Muscle of leg (tissue), 3 donors: ENCODE measurements at regions not wholly inside any gene's neighbourhood (a gene's known extent, or its start where the extent isn't known, plus 50 kb on each side); places are given as distances from the start of the nearest gene placed in this dataset.
"Not testable (repeated sequence)": the region's sequence is repeated elsewhere in the genome, so short reads cannot be mapped to it uniquely, and the experiment has no call there.

Experiments used
- DNase-seq: peaks from one replicate; pipeline ENCODE4 v3.0.0; 2013
- H3K27ac ChIP-seq: one replicate; pipeline ENCODE4 v1.5.1; 2013; ENCODE audit warnings: mild to moderate bottlenecking, low read length, control low read depth
- H3K27me3 ChIP-seq: one replicate; pipeline ENCODE4 v1.6.1; 2013; ENCODE audit warnings: low read length; ENCODE audit not compliant: control insufficient read depth, insufficient read depth
- H3K36me3 ChIP-seq: one replicate; pipeline ENCODE4 v1.6.1; 2013; ENCODE audit warnings: low read length; ENCODE audit not compliant: control insufficient read depth, insufficient read depth
- H3K4me1 ChIP-seq: one replicate; pipeline ENCODE4 v1.6.1; 2013; ENCODE audit warnings: low read length; ENCODE audit not compliant: control insufficient read depth, insufficient read depth
- H3K4me3 ChIP-seq: one replicate; pipeline ENCODE4 v1.5.1; 2013; ENCODE audit warnings: low read length, control low read depth
- H3K9me3 ChIP-seq: replicated peaks from 2 replicates; pipeline ENCODE4 v1.6.1; 2013; ENCODE audit warnings: low read depth, low read length; ENCODE audit not compliant: control insufficient read depth
- WGBS: methylation state at CpG from one replicate; pipeline ENCODE4 v1.1.5; 2013; ENCODE audit warnings: missing lambda C conversion rate; ENCODE audit not compliant: insufficient coverage; 5-methylcytosine and 5-hydroxymethylcytosine counted together

DNA sequence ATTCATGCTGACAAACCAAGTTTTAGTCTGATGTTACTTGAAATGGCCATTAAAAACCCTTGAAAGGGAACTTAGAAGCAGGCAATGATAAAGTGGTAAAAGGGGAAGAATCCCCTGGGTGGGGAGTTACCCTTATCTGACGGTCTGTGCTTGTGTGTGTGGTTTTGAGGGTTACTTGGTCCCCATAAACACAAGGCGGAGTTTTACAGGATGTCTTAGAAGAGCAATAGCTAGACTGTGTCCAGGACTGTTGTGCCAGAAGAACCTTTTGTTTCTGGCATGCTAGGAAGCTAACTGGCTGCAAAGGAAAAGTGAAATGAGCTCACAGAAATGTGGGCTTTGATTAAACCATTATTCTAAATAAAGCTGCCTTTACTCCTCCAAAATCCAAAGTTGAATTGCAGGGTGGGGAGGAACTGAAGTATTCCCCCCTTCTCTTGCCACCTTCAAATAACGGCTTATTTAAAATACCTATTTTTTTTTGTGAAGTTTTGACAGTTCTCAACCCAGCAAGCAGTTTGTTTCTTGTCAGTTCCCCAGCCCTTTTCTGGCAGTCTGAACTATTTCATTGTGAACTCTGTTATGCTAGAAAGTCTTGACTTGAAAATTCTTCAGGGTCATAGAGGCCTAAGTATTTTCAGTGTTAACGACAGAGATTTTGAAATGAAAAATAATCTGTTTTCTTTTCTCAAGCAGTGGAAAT lies 443.5 kb downstream of the OTOL1 start:
- no peaks in the 10 kb centered on the region for H3K4me1 ChIP-seq
- no peak overlapping the region for H3K4me3 ChIP-seq
- no peaks in the 10 kb centered on the region for H3K9me3 ChIP-seq
- DNase-seq: peak; percentile 92
- H3K27me3 ChIP-seq: no peaks in the 10 kb centered on the region
- WGBS: 31% methylated on average over 2 of the region's 4 CpGs
- H3K27ac ChIP-seq: peak overlapping the region; percentile 79
- no peaks in the 10 kb centered on the region for H3K36me3 ChIP-seq

DNA sequence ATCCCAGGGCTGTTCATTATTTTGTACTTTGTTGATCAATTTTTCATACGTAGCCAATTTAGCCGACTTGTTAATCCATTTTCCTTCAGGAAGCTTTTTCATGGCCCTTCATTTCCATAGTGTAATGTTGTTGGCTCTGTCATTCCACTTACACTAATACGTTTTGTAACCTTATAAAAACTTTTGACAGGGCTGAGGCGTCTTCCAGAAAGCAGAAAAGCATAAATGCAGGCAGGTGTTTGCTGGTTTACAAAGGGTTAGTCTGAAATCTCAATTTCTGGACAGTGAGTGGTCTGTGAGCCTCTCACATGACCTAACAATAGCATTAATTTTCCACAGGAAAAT lies 444.0 kb downstream of the OTOL1 start:
- DNase-seq: peak; percentile 84
- WGBS: no CpG with 5 or more reads among the region's 4 CpGs
- H3K36me3 ChIP-seq: no peaks in the 10 kb centered on the region
- H3K27ac ChIP-seq: peak overlapping the region; percentile 79
- H3K4me3 ChIP-seq: no peak overlapping the region
- no peaks in the 10 kb centered on the region for H3K27me3 ChIP-seq
- no peaks in the 10 kb centered on the region for H3K4me1 ChIP-seq
- no peaks in the 10 kb centered on the region for H3K9me3 ChIP-seq

DNA sequence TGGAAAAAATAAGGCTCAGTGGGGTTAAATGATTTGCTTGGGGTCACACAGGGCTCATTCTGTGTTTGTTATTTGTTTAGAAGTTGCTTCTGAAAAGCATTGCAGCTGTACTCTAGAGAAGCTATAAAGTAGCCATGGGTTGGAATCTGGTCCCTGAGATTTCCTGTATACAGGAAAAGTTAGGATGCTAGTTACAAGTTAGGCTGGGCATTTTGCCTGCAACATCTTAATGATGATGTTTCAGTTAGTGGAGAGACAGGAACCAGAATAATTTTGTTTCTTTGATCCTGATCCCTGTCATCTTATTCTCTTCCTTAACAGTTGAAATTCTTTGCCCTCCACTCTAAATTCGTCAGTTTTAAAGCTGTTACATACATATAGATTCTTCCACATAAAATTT lies 445.3 kb downstream of the OTOL1 start:
- Histone ChIP-seq H3K27me3 (no peaks in the 10 kb centered on the region), H3K36me3 (no peaks in the 10 kb centered on the region), H3K4me1 (no peaks in the 10 kb centered on the region), H3K27ac (no peak overlapping the region), H3K9me3 (no peaks in the 10 kb centered on the region), H3K4me3 (no peak overlapping the region)
- no CpG with 5 or more reads among the region's 1 CpG for WGBS
- DNase-seq: peak; percentile 68

DNA sequence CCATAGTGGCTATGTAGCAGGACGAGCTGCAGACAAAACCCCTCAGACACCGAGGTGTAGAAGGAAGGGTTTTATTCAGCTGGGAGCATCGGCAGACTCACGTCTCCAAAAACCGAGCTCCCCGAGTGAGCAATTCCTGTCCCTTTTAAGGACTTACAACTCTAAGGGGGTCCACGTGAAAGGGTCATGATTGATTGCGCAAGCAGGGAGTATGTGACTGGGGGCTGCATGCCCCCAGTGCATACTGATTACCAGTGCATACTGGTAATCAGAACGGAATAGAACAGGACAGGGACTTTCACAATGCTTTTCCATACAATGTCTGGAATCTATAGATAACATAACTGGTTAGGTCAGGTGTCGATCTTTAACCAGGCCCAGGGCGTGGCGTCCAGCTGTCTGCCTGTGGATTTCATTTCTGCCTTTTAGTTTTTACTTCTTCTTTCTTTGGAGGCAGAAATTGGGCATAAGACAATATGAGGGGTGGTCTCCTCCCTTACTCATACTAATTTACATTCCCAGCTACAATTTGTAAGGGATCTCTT lies 447.3 kb downstream of the OTOL1 start:
- H3K4me3 ChIP-seq, H3K36me3 ChIP-seq, H3K9me3 ChIP-seq, DNase-seq, H3K27ac ChIP-seq, H3K4me1 ChIP-seq, H3K27me3 ChIP-seq: not testable (repeated sequence)
- WGBS: 92% methylated on average over 9 of the region's 12 CpGs

DNA sequence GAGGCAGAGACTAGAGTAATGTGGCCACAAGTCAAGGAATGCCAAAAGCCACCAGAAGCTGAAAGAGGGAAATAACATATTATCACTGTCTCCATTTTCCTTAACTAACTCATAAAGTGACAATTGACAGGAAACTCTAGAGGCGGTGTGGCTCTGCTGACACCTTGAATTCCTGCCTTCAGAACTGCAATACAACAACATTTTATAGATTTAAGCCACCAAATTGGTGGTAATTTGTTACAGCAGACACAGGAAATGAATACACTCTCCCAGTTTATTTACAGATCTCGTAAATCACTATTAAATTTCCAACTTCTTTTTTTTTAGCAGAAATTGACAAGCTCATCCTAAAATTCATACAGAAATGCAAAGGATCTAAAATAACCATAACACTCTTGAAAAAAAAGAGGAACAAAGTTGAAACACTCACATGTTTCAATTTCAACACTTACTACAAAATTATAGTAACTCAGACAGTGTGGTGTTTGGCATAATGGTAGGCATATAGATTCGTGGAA lies 449.9 kb downstream of the OTOL1 start:
- 60% methylated on average over 1 of the region's 3 CpGs for WGBS
- Histone ChIP-seq H3K9me3 (no peaks in the 10 kb centered on the region), H3K27me3 (no peaks in the 10 kb centered on the region), H3K27ac (no peak overlapping the region), H3K36me3 (no peaks in the 10 kb centered on the region), H3K4me3 (no peak overlapping the region), H3K4me1 (no peaks in the 10 kb centered on the region)
- DNase-seq: no peak

- no CpG with 5 or more reads among the region's 4 CpGs for WGBS
- no peaks in the 10 kb centered on the region for H3K9me3 ChIP-seq
- no peak overlapping the region for H3K27ac ChIP-seq
- H3K4me1 ChIP-seq: no peaks in the 10 kb centered on the region
- DNase-seq: no peak
- H3K36me3 ChIP-seq: no peaks in the 10 kb centered on the region
- H3K27me3 ChIP-seq: no peaks in the 10 kb centered on the region
- no peak overlapping the region for H3K4me3 ChIP-seq
Observed at GRCh38 chr3:161950318-161950868, 453.8 kb downstream of the OTOL1 start.

DNA sequence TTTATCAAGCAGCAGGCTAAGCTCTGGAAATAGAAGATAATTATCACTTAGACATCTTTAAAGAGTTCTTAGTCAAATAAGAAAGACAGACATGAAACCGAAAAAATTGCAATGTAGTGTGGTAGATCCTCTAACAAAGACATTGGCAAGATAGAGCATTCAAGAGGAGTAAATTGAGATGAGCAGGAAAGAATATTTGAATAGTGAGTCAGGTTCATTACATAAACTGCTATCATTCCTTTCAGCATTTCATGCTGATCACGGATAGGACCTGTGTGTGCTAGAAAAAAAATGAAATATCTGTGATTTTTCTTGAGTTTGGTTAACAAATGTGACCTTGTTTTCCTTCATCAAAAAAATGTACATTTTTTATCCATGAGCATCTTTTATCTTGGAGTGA lies 460.9 kb downstream of the OTOL1 start:
- H3K4me3 ChIP-seq: no peak overlapping the region
- no CpG with 5 or more reads among the region's 2 CpGs for WGBS
- no peak overlapping the region for H3K27ac ChIP-seq
- no peaks in the 10 kb centered on the region for H3K9me3 ChIP-seq
- no peak for DNase-seq
- no peaks in the 10 kb centered on the region for H3K27me3 ChIP-seq
- no peaks in the 10 kb centered on the region for H3K36me3 ChIP-seq
- no peaks in the 10 kb centered on the region for H3K4me1 ChIP-seq

DNA sequence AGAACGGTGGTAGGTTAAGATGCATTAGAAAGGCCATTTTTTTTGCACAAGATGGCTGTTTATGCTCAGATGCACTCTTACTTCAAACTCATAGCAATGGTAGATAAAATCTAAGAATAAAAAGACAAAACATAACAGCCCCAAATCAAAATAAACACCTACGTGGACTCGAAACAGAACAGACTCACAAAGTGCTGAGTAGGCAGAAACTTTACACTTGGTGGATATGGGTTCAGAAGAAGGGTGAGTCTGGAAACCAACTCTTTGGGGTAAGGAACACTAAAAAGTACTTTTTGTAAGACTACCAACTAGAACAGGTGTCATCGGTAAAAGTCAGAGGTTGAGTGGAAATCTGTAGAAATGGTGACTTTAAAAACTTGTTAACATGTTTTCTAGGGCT lies 468.2 kb downstream of the OTOL1 start:
- Histone ChIP-seq H3K4me3 (no peak overlapping the region), H3K36me3 (no peaks in the 10 kb centered on the region), H3K9me3 (no peaks in the 10 kb centered on the region), H3K27me3 (no peaks in the 10 kb centered on the region), H3K4me1 (no peaks in the 10 kb centered on the region), H3K27ac (no peak overlapping the region)
- no CpG with 5 or more reads among the region's 4 CpGs for WGBS
- DNase-seq: no peak

- H3K36me3 ChIP-seq: no peaks in the 10 kb centered on the region
Observed at GRCh38 chr3:161969867-161970266, 473.3 kb downstream of the OTOL1 start.

GRCh38 chr3:161975201-161975600 lies 478.6 kb downstream of the OTOL1 start:
- no peak for DNase-seq
- Histone ChIP-seq H3K27me3 (no peaks in the 10 kb centered on the region), H3K36me3 (no peaks in the 10 kb centered on the region), H3K27ac (no peak overlapping the region), H3K4me1 (peaks cover 8% of the 10 kb centered on the region), H3K4me3 (no peak overlapping the region), H3K9me3 (peaks cover 4% of the 10 kb centered on the region)
- 80% methylated on average over 2 of the region's 2 CpGs for WGBS

More at GRCh38 chr3:161969867-161970266, 473.3 kb downstream of the OTOL1 start:
- Histone ChIP-seq H3K9me3 (no peaks in the 10 kb centered on the region), H3K27me3 (no peaks in the 10 kb centered on the region), H3K4me3 (no peak overlapping the region), H3K4me1 (peaks cover 8% of the 10 kb centered on the region), H3K27ac (no peak overlapping the region)
- no peak for DNase-seq
- no CpG with 5 or more reads among the region's 2 CpGs for WGBS
